Parathyroid adenoma (tissue), 2 donors: ENCODE measurements at regions not wholly inside any gene's neighbourhood (a gene's known extent, or its start where the extent isn't known, plus 50 kb on each side); places are given as distances from the start of the nearest gene placed in this dataset.

ENCODE experiments used
- H2AFZ ChIP-seq: fragments of 300-600 bp; sonication (generic); one replicate; pipeline ENCODE4 v1.7.0; 2017; ENCODE audit warnings: antibody characterized with exemption, mild to moderate bottlenecking
- H3K27ac ChIP-seq: fragments of 300-600 bp; sonication (generic); one replicate; pipeline ENCODE4 v1.7.0; 2017
- H3K27me3 ChIP-seq: fragments of 300-600 bp; sonication (generic); one replicate; pipeline ENCODE4 v1.7.0; 2017; ENCODE audit warnings: low read length; ENCODE audit not compliant: control insufficient read depth, insufficient read depth
- H3K36me3 ChIP-seq: fragments of 300-600 bp; sonication (generic); one replicate; pipeline ENCODE4 v1.7.0; 2017; ENCODE audit warnings: low read length; ENCODE audit not compliant: control insufficient read depth, insufficient read depth
- H3K4me1 ChIP-seq: fragments of 300-600 bp; sonication (generic); one replicate; pipeline ENCODE4 v1.7.0; 2017; ENCODE audit warnings: control low read depth
- H3K4me2 ChIP-seq: fragments of 300-600 bp; sonication (generic); one replicate; pipeline ENCODE4 v1.7.0; 2017; ENCODE audit warnings: low read length
- H3K4me3 ChIP-seq: fragments of 300-600 bp; sonication (generic); one replicate; pipeline ENCODE4 v1.7.0; 2017; ENCODE audit warnings: low read depth, low read length
- H3K79me2 ChIP-seq: fragments of 300-600 bp; sonication (generic); one replicate; pipeline ENCODE4 v1.7.0; 2017; ENCODE audit warnings: control low read depth
- H3K9ac ChIP-seq: fragments of 300-600 bp; sonication (generic); one replicate; pipeline ENCODE4 v1.7.0; 2017; ENCODE audit warnings: mild to moderate bottlenecking
- H3K9me3 ChIP-seq: fragments of 300-600 bp; sonication (generic); one replicate; pipeline ENCODE4 v1.7.0; 2017; ENCODE audit warnings: low read length; ENCODE audit not compliant: control insufficient read depth
- CTCF ChIP-seq: fragments of 300-600 bp; sonication (generic); IDR thresholded peaks from one replicate; pipeline ENCODE4 v1.7.0; 2017; ENCODE audit warnings: antibody characterized with exemption, mild to moderate bottlenecking
- donor health status: primary hyperparathyroidism.

GRCh38 chr1:74818241-74818640, 85.3 kb downstream of the TYW3 start:
- Histone ChIP-seq H3K36me3 (no peaks in the 10 kb centered on the region), H3K27ac (no peak overlapping the region), H3K4me1 (no peaks in the 10 kb centered on the region), H3K27me3 (no peaks in the 10 kb centered on the region), H3K9me3 (no peaks in the 10 kb centered on the region), H3K79me2 (no peaks in the 10 kb centered on the region), H2AFZ (no peak overlapping the region), H3K9ac (no peak overlapping the region), H3K4me3 (no peak overlapping the region), H3K4me2 (no peak overlapping the region)
- TF ChIP-seq CTCF = no peak

- Histone ChIP-seq H3K4me1 (no peaks in the 10 kb centered on the region), H3K4me2 (no peak overlapping the region), H3K79me2 (no peaks in the 10 kb centered on the region), H3K36me3 (no peaks in the 10 kb centered on the region), H2AFZ (no peak overlapping the region), H3K27me3 (no peaks in the 10 kb centered on the region), H3K27ac (no peak overlapping the region), H3K9me3 (no peaks in the 10 kb centered on the region), H3K9ac (no peak overlapping the region), H3K4me3 (no peak overlapping the region)
- no peak for TF ChIP-seq CTCF
Observed at GRCh38 chr1:74818661-74819456, 85.9 kb downstream of the TYW3 start.

GRCh38 chr1:74822851-74823401, 90.0 kb downstream of the TYW3 start:
- Histone ChIP-seq H3K4me1 (no peaks in the 10 kb centered on the region), H3K79me2 (no peaks in the 10 kb centered on the region), H3K9me3 (no peaks in the 10 kb centered on the region), H3K4me3 (no peak overlapping the region), H2AFZ (no peak overlapping the region), H3K36me3 (no peaks in the 10 kb centered on the region), H3K4me2 (no peak overlapping the region), H3K27ac (no peak overlapping the region), H3K9ac (no peak overlapping the region), H3K27me3 (no peaks in the 10 kb centered on the region)
- TF ChIP-seq CTCF = no peak

GRCh38 chr1:74824497-74825107, 91.7 kb downstream of the TYW3 start:
- H3K4me2 ChIP-seq = no peak overlapping the region
- no peaks in the 10 kb centered on the region for H3K9me3 ChIP-seq
- H3K9ac ChIP-seq = no peak overlapping the region
- H3K27ac ChIP-seq = no peak overlapping the region
- no peaks in the 10 kb centered on the region for H3K4me1 ChIP-seq
- H3K79me2 ChIP-seq = no peaks in the 10 kb centered on the region
- H3K36me3 ChIP-seq = no peaks in the 10 kb centered on the region
- H3K27me3 ChIP-seq = no peaks in the 10 kb centered on the region
- no peak overlapping the region for H2AFZ ChIP-seq
- TF ChIP-seq CTCF = no peak
- H3K4me3 ChIP-seq = no peak overlapping the region
